ENCODE measurements at regions not wholly inside any gene's neighbourhood (a gene's known extent, or its start where the extent isn't known, plus 50 kb on each side); places are given as distances from the start of the nearest gene placed in this dataset.

DNA sequence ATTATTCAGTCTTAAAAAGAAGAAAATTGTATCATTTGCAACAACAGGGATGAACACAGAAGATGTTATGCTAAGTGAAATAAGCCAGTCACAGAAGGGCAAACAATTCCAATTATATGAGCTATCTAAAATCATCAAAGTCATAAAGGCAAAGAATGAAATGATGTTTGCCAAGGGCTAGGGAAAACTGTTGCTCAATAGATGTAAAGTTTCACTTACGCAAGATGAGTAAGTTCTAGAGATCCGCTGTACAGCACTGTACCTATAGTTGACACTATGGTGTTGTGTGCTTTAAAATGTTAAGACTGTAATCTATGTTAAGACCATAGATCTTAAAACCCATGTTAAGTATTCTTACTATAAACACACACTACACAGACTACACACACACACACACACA lies 904.6 kb upstream of the LRRN3 start:
- no peak for DNase-seq (ENCODE audit: low read depth, low spot score)
- Histone ChIP-seq H3K4me3 (ENCODE audit: insufficient read length, low read depth) (no peak overlapping the region), H3K9me3 (ENCODE audit: insufficient read depth, low read length) (no peaks in the 10 kb centered on the region), H3K4me1 (ENCODE audit: insufficient read depth, insufficient read length) (no peaks in the 10 kb centered on the region), H3K27me3 (ENCODE audit: insufficient read depth, insufficient read length) (no peaks in the 10 kb centered on the region), H3K9ac (ENCODE audit: insufficient read length, low read depth) (no peak overlapping the region), H3K36me3 (ENCODE audit: insufficient read depth, insufficient read length, low read length) (no peaks in the 10 kb centered on the region)
- no peak for TF ChIP-seq ZNF274 (IDR thresholded peaks at IDR 0.05; ENCODE audit: low read depth, low read length)
- no peak for TF ChIP-seq YY1 (IDR thresholded peaks at IDR 0.05; ENCODE audit: insufficient read depth, insufficient read length)
- TF ChIP-seq SUZ12 (IDR thresholded peaks at IDR 0.05; ENCODE audit: extremely low read depth, insufficient read depth, insufficient read length) = no peak

DNA sequence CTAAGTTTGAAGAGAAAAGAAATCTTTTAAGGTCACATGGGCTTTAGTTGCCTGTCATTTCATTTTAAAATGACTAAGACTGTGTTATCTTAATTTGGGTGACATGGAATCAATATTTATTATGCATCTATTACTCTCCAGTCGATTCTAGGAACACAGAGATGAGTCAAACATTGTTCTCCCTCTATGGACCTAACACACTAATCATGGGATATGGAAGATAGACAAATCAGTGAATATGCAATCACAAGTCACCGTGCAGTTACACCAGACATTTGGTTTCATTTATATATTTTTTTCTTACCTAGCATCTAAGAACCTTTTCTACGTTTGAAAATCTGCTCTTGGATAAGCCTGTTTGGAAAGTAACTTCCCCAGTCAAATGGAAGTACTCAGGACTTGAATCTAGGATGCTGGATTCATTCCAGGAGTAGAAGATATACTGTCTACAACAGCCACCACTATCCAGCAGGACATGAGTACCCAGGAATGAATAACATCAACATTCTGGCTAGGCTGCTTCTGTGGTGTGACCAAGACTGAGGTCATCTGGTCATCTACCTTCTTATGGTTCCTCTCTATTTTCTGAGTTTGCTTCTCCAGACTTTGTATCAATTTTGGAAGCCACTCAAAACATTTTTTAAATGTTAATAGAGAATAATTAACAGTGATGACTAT lies 902.9 kb upstream of the LRRN3 start:
- no peaks in the 10 kb centered on the region for H3K4me1 ChIP-seq (ENCODE audit: insufficient read depth, insufficient read length)
- no peak for DNase-seq (ENCODE audit: low read depth, low spot score)

DNA sequence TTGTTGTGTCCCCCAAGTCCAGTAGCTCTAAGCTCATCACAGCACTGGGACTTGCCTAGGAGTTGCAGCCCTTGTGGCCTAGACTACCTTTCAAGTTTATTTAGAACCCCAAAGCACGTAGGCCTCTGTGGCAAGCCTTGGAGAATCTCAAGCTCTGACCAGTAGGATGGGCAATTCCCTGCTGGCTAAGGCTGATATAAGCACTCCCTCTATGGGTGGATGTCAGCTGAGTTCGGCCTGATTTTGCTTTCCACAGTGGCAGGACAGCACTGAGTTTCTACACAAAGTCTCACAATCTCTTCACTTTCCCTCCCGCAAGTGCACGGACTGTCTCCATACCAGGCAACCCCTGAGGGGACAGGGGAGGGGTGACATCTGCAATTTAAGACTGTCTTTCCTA lies 886.4 kb upstream of the LRRN3 start:
- H3K4me3 ChIP-seq (ENCODE audit: insufficient read length, low read depth) = no peak overlapping the region
- H3K9me3 ChIP-seq (ENCODE audit: insufficient read depth, low read length) = no peaks in the 10 kb centered on the region
- no peaks in the 10 kb centered on the region for H3K4me1 ChIP-seq (ENCODE audit: insufficient read depth, insufficient read length)
- no peaks in the 10 kb centered on the region for H3K27me3 ChIP-seq (ENCODE audit: insufficient read depth, insufficient read length)
- TF ChIP-seq YY1 (IDR thresholded peaks at IDR 0.05; ENCODE audit: insufficient read depth, insufficient read length) = no peak
- no peak for TF ChIP-seq SUZ12 (IDR thresholded peaks at IDR 0.05; ENCODE audit: extremely low read depth, insufficient read depth, insufficient read length)
- TF ChIP-seq ZNF274 (IDR thresholded peaks at IDR 0.05; ENCODE audit: low read depth, low read length) = no peak
- no peak overlapping the region for H3K9ac ChIP-seq (ENCODE audit: insufficient read length, low read depth)
- H3K36me3 ChIP-seq (ENCODE audit: insufficient read depth, insufficient read length, low read length) = no peaks in the 10 kb centered on the region
- DNase-seq (ENCODE audit: low read depth, low spot score) = peak; percentile 8

More for the DNA sequence above, 902.9 kb upstream of the LRRN3 start:
- Histone ChIP-seq H3K4me3 (ENCODE audit: insufficient read length, low read depth) (no peak overlapping the region), H3K9me3 (ENCODE audit: insufficient read depth, low read length) (no peaks in the 10 kb centered on the region), H3K27me3 (ENCODE audit: insufficient read depth, insufficient read length) (no peaks in the 10 kb centered on the region), H3K9ac (ENCODE audit: insufficient read length, low read depth) (no peak overlapping the region), H3K36me3 (ENCODE audit: insufficient read depth, insufficient read length, low read length) (no peaks in the 10 kb centered on the region)
- TF ChIP-seq ZNF274 (IDR thresholded peaks at IDR 0.05; ENCODE audit: low read depth, low read length) (no peak), SUZ12 (IDR thresholded peaks at IDR 0.05; ENCODE audit: extremely low read depth, insufficient read depth, insufficient read length) (no peak), YY1 (IDR thresholded peaks at IDR 0.05; ENCODE audit: insufficient read depth, insufficient read length) (no peak)

DNA sequence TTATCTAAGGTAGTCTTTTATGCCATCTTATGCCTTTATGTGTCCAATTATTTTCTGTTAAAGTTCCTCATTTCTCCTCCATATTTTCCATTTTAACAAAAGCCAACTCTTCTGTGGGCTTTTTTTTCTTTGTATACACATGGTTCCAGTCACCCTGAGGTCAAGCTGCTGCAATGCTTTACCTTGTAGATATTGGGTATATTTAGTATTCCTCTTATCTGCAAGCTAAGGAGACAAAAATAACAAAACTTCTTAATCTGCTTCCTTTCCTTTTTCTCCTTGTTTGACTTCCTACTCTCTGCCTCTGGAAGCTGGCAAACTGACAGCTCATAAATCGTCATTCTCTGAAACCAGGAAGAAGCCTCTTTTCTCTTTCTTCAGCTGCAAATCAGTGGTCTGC lies 885.0 kb upstream of the LRRN3 start:
- Histone ChIP-seq H3K4me3 (ENCODE audit: insufficient read length, low read depth) (no peak overlapping the region), H3K4me1 (ENCODE audit: insufficient read depth, insufficient read length) (no peaks in the 10 kb centered on the region), H3K9ac (ENCODE audit: insufficient read length, low read depth) (no peak overlapping the region), H3K36me3 (ENCODE audit: insufficient read depth, insufficient read length, low read length) (no peaks in the 10 kb centered on the region), H3K27me3 (ENCODE audit: insufficient read depth, insufficient read length) (no peaks in the 10 kb centered on the region), H3K9me3 (ENCODE audit: insufficient read depth, low read length) (no peaks in the 10 kb centered on the region)
- DNase-seq (ENCODE audit: low read depth, low spot score) = no peak
- TF ChIP-seq YY1 (IDR thresholded peaks at IDR 0.05; ENCODE audit: insufficient read depth, insufficient read length) = no peak
- TF ChIP-seq SUZ12 (IDR thresholded peaks at IDR 0.05; ENCODE audit: extremely low read depth, insufficient read depth, insufficient read length) = no peak
- TF ChIP-seq ZNF274 (IDR thresholded peaks at IDR 0.05; ENCODE audit: low read depth, low read length) = no peak

DNA sequence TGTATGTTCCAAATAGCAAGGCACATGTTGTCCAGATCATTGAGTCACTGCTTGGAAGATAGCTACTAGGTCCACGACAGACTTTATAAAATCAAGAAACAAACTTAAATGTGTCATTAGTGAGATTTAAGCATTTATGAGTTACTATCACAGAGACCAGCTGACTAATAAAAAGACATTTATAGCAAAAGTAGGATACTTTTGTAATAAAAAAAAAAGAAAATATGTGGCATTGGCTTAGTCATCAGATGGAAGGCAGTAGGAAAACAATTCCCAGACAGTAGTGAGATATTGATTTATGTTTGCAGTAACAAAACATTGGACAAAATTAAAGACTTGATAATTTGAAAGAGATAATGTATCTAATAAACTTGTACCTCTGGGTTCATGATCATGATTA lies 881.0 kb upstream of the LRRN3 start:
- H3K36me3 ChIP-seq (ENCODE audit: insufficient read depth, insufficient read length, low read length) = no peaks in the 10 kb centered on the region
- H3K9me3 ChIP-seq (ENCODE audit: insufficient read depth, low read length) = no peaks in the 10 kb centered on the region
- DNase-seq (ENCODE audit: low read depth, low spot score) = no peak
- H3K27me3 ChIP-seq (ENCODE audit: insufficient read depth, insufficient read length) = no peaks in the 10 kb centered on the region
- TF ChIP-seq ZNF274 (IDR thresholded peaks at IDR 0.05; ENCODE audit: low read depth, low read length) (no peak), YY1 (IDR thresholded peaks at IDR 0.05; ENCODE audit: insufficient read depth, insufficient read length) (no peak), SUZ12 (IDR thresholded peaks at IDR 0.05; ENCODE audit: extremely low read depth, insufficient read depth, insufficient read length) (no peak)
- H3K4me1 ChIP-seq (ENCODE audit: insufficient read depth, insufficient read length) = no peaks in the 10 kb centered on the region
- no peak overlapping the region for H3K9ac ChIP-seq (ENCODE audit: insufficient read length, low read depth)
- no peak overlapping the region for H3K4me3 ChIP-seq (ENCODE audit: insufficient read length, low read depth)

DNA sequence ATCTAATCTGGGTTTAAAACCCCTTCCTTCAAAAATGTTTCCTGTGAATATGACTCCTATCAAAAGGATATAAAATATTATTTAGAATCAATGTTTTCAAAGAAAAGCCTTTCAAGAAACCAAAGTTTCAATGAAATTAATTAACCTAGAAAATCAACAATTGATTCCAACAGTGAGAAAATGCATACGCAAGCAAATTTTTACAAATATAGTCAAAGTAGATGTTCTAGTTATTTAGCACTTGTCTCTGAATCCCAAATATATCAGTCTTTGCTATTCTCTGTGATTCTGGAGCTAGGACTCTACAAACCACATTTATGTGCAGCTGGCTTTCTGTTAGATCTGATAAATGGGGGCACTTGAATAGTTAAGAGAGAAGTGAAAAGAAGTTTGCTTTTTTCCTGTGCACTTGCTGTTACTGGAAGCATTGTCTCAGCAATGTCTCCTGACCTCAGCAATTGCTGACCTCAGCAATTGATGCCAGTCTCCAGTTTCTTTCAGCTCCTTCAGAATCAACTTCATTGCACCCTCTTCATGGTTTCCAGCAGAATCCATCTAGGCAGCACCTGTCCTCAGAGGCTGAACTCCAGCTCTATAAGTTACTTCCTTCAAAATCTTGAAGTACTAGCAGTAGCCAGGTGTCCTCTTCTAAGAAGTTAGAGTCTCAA lies 879.9 kb upstream of the LRRN3 start:
- DNase-seq (ENCODE audit: low read depth, low spot score) = no peak
- Histone ChIP-seq H3K4me1 (ENCODE audit: insufficient read depth, insufficient read length) (no peaks in the 10 kb centered on the region), H3K36me3 (ENCODE audit: insufficient read depth, insufficient read length, low read length) (no peaks in the 10 kb centered on the region), H3K9ac (ENCODE audit: insufficient read length, low read depth) (no peak overlapping the region), H3K9me3 (ENCODE audit: insufficient read depth, low read length) (no peaks in the 10 kb centered on the region), H3K4me3 (ENCODE audit: insufficient read length, low read depth) (no peak overlapping the region), H3K27me3 (ENCODE audit: insufficient read depth, insufficient read length) (no peaks in the 10 kb centered on the region)
- TF ChIP-seq YY1 (IDR thresholded peaks at IDR 0.05; ENCODE audit: insufficient read depth, insufficient read length) (no peak), SUZ12 (IDR thresholded peaks at IDR 0.05; ENCODE audit: extremely low read depth, insufficient read depth, insufficient read length) (no peak), ZNF274 (IDR thresholded peaks at IDR 0.05; ENCODE audit: low read depth, low read length) (no peak)

DNA sequence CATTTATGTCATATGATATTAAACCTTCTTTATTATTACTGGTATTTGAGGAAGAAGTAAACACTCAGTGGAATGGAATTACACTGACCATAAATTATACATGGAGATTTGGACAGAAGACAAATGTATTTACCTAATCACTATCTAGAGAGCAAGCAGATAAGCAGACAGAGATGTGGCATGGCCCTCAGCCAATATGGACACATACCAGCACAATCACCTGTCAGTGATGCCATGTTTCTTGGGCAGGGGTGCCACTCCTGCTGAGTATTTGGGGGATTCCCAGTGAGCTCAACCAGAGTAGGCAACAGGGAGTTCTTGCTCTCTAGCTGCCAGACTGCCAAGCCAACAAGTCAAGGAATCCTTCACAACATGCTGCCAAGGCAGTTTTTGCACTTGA lies 866.3 kb upstream of the LRRN3 start:
- no peaks in the 10 kb centered on the region for H3K36me3 ChIP-seq (ENCODE audit: insufficient read depth, insufficient read length, low read length)
- DNase-seq (ENCODE audit: low read depth, low spot score) = no peak
- H3K4me3 ChIP-seq (ENCODE audit: insufficient read length, low read depth) = no peak overlapping the region
- H3K27me3 ChIP-seq (ENCODE audit: insufficient read depth, insufficient read length) = no peaks in the 10 kb centered on the region
- no peak overlapping the region for H3K9ac ChIP-seq (ENCODE audit: insufficient read length, low read depth)
- TF ChIP-seq ZNF274 (IDR thresholded peaks at IDR 0.05; ENCODE audit: low read depth, low read length) = no peak
- TF ChIP-seq YY1 (IDR thresholded peaks at IDR 0.05; ENCODE audit: insufficient read depth, insufficient read length) = no peak
- no peak for TF ChIP-seq SUZ12 (IDR thresholded peaks at IDR 0.05; ENCODE audit: extremely low read depth, insufficient read depth, insufficient read length)
- H3K4me1 ChIP-seq (ENCODE audit: insufficient read depth, insufficient read length) = no peaks in the 10 kb centered on the region
- H3K9me3 ChIP-seq (ENCODE audit: insufficient read depth, low read length) = no peaks in the 10 kb centered on the region
